Kidney (tissue), 13 donors: ENCODE measurements at regions not wholly inside any gene's neighbourhood (a gene's known extent, or its start where the extent isn't known, plus 50 kb on each side); places are given as distances from the start of the nearest gene placed in this dataset.

Experiments used
- DNase-seq, 5 donors: peaks; one replicate each; pipeline ENCODE4 v3.0.0-alpha.2; 2013 to 2020
- FAIRE-seq: peaks from 2 replicates; lab custom pipeline; 2012; peaks lifted over from hg19 to GRCh38; lab: Jason Lieb, UNC
- H3K27ac ChIP-seq, 2 donors: one replicate each; pipeline ENCODE4 v1.7.0; 2013; ENCODE audit warnings: low read depth in 2 of 2, low read length in 2 of 2, inconsistent platforms in 1 of 2
- H3K27me3 ChIP-seq: one replicate; pipeline ENCODE4 v1.7.1; 2013; ENCODE audit warnings: low read length, inconsistent platforms; ENCODE audit not compliant: control insufficient read depth, insufficient read depth
- H3K36me3 ChIP-seq, 3 donors: one replicate each; pipeline versions ENCODE4 v1.7.0 to v1.7.1; 2013; ENCODE audit warnings: low read length in 3 of 3, control low read depth in 1 of 3, inconsistent platforms in 1 of 3; ENCODE audit not compliant: insufficient read depth in 3 of 3, control insufficient read depth in 2 of 3
- H3K4me1 ChIP-seq, 3 donors: one replicate each; pipeline versions ENCODE4 v1.7.0 to v1.7.1; 2013; ENCODE audit warnings: low read length in 3 of 3, inconsistent platforms in 1 of 3, low read depth in 1 of 3; ENCODE audit not compliant: control insufficient read depth in 2 of 3, insufficient read depth in 2 of 3
- H3K4me3 ChIP-seq, 3 donors: one replicate each; pipeline versions ENCODE4 v1.7.0 to v1.8.1; 2013; ENCODE audit warnings: low read length in 3 of 3, control low read depth in 1 of 3, inconsistent platforms in 1 of 3
- H3K9ac ChIP-seq, 3 donors: one replicate each; pipeline versions ENCODE4 v1.7.0 to v1.7.1; 2013; ENCODE audit warnings: low read length in 3 of 3, control low read depth in 1 of 3, inconsistent platforms in 1 of 3
- H3K9me3 ChIP-seq, 3 donors: one replicate each; pipeline versions ENCODE4 v1.7.0 to v1.7.1; 2013; ENCODE audit warnings: low read length in 3 of 3, control low read depth in 1 of 3, inconsistent platforms in 1 of 3; ENCODE audit not compliant: control insufficient read depth in 2 of 3, insufficient read depth in 1 of 3
- intact Hi-C: fragments of 100-400 bp; cut with DNase I; formaldehyde crosslinking; loops from one replicate; pipeline ENCODE4 v1.11.1; 2022
- TF ChIP-seq, protein P1 (sequence below): IDR thresholded peaks from 3 replicates; pipeline ENCODE4 v1.5.1; 2012; ENCODE audit warnings: mild to moderate bottlenecking, moderate library complexity, borderline replicate concordance; ENCODE audit not compliant: insufficient read depth; ENCODE audit errors: extremely low read depth
- donor health status: control.
- donor health status: control.
- donor health status: control.
- donor health status: control.
- donor health status: control.
- donor health status: DM: yes; HTN: yes; CAD: no.
- donor health status: Normal renal cell carcinoma (clear cell type).

DNA sequence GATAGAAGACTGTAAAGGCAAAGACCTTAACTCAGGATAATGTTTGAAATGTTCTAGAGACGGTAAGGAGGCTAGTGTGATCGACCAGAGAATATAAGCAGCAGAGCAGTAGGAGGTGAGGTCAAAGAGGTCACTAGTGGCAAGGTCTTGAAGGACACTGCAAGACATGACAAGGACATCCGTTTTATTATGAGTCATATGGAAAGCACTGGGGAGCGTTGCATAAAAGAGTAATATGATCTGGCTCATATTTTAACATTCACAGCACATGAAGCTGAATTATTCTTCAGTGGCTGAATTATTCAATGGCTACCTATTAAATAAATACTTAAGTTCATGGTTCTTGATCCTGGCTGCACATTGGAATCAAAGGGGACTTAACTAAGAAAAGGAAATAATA is 123.7 kb downstream of the SOX9 start:
- DNase-seq (no peak), FAIRE-seq (no peak)
- H3K36me3 ChIP-seq, result no peaks in the 10 kb centered on the region
- H3K27ac ChIP-seq, result no peak overlapping the region
- no peak overlapping the region for H3K9ac ChIP-seq
- H3K4me1 ChIP-seq, result no peaks in the 10 kb centered on the region
- intact Hi-C loops, result no loop called here
- no peaks in the 10 kb centered on the region for H3K27me3 ChIP-seq
- H3K9me3 ChIP-seq, result no peaks in the 10 kb centered on the region
- TF ChIP-seq, protein P1, sequence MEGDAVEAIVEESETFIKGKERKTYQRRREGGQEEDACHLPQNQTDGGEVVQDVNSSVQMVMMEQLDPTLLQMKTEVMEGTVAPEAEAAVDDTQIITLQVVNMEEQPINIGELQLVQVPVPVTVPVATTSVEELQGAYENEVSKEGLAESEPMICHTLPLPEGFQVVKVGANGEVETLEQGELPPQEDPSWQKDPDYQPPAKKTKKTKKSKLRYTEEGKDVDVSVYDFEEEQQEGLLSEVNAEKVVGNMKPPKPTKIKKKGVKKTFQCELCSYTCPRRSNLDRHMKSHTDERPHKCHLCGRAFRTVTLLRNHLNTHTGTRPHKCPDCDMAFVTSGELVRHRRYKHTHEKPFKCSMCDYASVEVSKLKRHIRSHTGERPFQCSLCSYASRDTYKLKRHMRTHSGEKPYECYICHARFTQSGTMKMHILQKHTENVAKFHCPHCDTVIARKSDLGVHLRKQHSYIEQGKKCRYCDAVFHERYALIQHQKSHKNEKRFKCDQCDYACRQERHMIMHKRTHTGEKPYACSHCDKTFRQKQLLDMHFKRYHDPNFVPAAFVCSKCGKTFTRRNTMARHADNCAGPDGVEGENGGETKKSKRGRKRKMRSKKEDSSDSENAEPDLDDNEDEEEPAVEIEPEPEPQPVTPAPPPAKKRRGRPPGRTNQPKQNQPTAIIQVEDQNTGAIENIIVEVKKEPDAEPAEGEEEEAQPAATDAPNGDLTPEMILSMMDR, result no peak
- no peak overlapping the region for H3K4me3 ChIP-seq

DNA sequence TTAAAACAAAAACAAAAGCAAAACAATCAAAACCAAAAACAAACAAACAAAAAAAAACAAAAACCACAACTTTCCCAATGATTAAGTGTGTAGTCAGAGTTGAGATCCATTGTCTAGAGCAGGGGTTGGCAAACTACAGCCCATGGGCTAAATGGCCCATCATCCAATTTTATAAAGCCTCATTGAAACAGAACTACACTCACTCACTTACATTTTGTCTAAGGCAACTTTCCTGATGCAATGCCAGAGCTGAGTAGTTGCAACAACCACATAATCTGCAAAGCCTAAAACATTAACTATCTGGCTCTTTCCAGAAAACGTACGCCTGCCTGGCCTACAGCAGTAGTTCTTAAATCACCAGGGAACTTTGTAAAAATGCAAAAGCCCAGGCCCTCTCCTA is 124.1 kb downstream of the SOX9 start:
- no peak for FAIRE-seq
- TF ChIP-seq, protein P1, result no peak
- no peak for DNase-seq
- Histone ChIP-seq H3K27ac (no peak overlapping the region), H3K4me3 (no peak overlapping the region), H3K9me3 (no peaks in the 10 kb centered on the region), H3K9ac (no peak overlapping the region), H3K27me3 (no peaks in the 10 kb centered on the region), H3K4me1 (no peaks in the 10 kb centered on the region), H3K36me3 (no peaks in the 10 kb centered on the region)
- intact Hi-C loops, result no loop called here

DNA sequence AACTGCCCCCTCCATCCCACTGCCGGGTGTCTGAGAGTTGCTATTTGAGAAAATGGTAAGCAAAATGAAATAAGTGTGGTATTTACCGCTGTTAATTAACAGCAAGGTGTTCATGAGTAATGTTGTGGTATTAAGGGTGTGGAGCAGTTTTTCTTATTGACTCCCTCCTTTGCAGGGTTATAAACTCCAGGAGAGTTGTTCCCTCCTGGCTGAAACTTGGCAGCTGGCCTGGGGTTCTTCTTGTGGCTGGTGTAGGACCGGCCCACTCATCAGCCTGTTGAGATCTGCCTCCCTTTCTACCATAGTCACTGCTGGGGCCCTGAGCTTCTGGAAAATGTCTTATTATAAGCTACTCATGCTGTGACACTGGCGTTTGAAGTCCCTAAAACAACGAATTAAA is 128.6 kb downstream of the SOX9 start:
- Histone ChIP-seq H3K4me1 (no peaks in the 10 kb centered on the region), H3K27me3 (no peaks in the 10 kb centered on the region), H3K36me3 (no peaks in the 10 kb centered on the region), H3K9me3 (no peaks in the 10 kb centered on the region), H3K4me3 (no peak overlapping the region), H3K27ac (no peak overlapping the region), H3K9ac (no peak overlapping the region)
- FAIRE-seq (no peak), DNase-seq (peak in 1 of 5 donors; percentile 87)
- TF ChIP-seq, protein P1, result no peak
- intact Hi-C loops, result no loop called here

DNA sequence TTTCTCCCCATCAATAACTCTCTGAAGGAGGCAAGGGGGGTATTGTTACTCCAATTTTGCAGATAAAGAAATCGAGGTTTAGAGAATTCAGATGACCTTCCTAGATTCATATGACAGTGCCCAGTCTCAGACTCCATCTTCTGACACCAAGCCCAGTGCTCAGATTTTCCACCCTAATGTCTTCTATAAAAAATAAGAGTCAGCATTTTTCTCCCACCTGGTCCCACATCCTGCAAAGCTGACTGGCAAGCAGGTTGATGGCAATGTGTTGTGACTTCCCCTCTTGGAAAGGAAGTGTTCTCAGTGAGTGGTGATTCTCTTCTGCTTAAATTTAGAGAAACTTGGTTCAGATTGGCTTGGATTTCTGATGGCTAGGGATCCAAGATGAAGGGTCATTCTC is 129.4 kb downstream of the SOX9 start:
- FAIRE-seq, result no peak

More for the DNA sequence above, 129.4 kb downstream of the SOX9 start:
- Histone ChIP-seq H3K4me3 (no peak overlapping the region), H3K9ac (no peak overlapping the region), H3K27me3 (no peaks in the 10 kb centered on the region), H3K4me1 (no peaks in the 10 kb centered on the region), H3K36me3 (no peaks in the 10 kb centered on the region), H3K27ac (no peak overlapping the region), H3K9me3 (peaks cover 0 to 2% (median 0%) of the 10 kb centered on the region in 3 donors)
- no peak for DNase-seq
- intact Hi-C loops, result no loop called here
- TF ChIP-seq, protein P1, result no peak
